Hepatic stellate cell (primary cell): ENCODE measurements at regions not wholly inside any gene's neighbourhood (a gene's known extent, or its start where the extent isn't known, plus 50 kb on each side); places are given as distances from the start of the nearest gene placed in this dataset.

Experiments used
- DNase-seq: peaks from one replicate; pipeline ENCODE4 v3.0.0; 2011; ENCODE audit warnings: low spot score

DNA sequence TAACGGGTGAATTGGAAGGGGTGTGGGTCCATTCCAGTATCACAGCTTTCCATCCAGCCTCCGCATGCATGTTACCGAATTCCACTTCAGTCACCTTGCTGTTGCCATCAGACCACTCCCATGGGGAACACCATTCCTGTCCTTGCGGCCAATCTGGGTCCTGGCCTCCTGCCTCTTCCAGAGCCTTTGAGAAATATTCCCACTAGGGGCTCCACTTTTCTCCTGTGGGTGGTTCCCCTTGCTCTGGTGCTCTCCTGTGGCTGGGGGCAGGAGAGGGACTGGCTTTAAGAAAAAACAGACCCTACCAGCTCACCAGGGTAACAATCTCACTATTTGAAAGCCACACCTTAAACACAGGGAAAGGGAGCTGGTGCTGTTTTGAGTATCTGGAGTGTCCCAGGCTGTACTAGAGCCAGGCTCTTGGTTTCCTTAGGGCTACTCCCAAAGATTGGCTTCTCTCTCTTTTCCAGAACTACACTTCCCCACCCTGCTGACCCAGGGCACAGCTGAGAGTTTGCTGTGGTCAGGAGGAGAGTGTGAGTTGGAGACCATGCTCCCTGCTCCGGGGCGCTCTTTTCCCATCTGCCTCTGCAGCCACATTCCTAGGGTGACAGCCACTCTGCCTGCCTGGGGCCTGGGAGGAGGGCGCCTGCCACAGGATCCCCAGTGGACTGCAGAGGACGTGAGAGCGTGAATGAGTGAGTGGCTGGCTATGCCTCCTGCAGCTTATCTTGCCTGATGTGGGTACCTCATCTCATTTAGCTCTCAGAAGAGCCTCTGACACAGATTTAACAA, 460.8 kb upstream of the HS6ST1 start:
- no peak for DNase-seq

DNA sequence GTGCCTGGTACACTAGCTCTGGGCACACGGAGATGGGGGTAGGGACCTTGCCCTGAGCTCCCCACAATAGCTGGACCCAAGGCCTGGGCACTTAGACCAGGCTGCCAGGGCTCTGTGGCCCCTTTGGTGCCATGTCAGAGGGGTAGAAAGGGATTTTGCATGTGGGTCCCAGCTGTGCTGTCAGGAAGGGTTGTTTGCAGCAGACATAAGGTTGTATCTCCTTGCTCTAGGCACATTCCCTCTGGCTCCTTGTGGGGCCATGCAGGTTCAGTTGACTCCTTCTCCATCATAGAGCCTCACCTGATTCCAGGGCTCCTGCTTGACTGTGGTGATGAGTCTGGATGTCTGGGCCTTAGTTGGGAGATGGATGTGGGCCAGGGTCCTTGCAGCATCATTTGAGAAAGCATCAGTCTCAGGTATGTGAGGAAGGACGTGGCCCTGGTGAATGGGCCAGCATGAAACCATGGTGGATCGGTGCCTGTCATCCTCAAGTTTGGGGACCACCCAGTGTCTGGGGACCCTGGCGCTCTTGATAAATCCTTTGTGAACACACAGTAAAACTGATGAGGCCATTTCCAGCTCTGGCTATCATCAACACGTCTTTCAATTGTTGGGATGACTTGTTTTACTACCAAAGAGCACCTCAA, 461.9 kb upstream of the HS6ST1 start:
- no peak for DNase-seq

DNA sequence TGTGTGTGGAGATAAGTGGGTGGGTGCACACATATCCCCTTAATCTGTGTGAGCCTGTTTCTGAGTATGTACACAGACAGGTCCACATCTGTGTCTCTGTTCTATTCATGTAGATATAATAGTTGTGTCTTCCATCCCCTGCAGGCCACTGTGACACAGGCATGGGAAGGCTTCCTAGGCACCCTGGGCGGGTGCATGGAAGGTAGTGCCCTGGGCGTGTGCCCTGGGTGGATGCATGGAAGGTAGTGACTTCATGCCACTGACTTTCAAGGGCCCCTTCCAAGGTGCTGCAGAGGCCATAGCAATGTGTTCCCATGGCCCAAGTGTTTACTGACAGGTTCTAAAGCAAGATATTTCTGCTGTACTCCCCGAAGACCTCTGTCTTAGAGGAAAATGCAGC, 462.5 kb upstream of the HS6ST1 start:
- no peak for DNase-seq

DNA sequence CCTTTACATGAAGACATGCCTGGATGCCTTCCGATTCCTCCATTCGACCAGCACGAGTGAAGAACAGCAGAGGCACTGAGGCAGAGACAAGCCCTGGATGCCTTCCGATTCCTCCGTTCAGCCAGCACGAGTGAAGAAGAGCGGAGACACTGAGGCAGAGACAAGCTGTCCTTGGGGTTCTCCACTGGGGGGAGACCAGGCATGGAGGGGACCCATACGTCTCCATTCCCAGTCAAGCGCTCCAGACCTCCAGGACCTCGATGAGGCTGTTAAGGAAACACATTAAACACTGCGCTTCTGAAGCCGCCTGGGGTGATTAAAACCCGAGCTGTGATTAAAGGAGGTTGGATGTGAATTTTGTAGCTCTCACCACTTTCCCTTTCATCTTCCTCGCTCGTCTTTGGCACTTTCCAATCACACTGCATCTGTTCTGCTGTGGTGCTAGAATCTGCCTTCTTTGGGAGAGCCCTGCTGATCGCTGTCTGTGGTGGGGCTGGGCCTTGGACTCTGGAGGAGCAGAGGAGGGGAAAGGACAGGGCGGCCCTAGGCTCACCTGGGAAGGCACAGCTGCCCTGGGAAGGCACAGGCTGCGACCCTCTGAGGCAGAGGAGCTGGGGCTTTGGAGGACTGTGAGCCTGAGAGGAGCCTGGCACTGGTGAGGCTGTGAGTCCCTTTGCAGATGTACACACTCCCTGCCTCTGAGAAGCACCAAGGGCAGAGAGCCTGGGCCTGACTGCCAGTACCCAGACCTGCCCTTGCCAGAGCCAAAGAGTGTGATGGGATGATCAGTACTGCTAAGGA, 463.1 kb upstream of the HS6ST1 start:
- no peak for DNase-seq

DNA sequence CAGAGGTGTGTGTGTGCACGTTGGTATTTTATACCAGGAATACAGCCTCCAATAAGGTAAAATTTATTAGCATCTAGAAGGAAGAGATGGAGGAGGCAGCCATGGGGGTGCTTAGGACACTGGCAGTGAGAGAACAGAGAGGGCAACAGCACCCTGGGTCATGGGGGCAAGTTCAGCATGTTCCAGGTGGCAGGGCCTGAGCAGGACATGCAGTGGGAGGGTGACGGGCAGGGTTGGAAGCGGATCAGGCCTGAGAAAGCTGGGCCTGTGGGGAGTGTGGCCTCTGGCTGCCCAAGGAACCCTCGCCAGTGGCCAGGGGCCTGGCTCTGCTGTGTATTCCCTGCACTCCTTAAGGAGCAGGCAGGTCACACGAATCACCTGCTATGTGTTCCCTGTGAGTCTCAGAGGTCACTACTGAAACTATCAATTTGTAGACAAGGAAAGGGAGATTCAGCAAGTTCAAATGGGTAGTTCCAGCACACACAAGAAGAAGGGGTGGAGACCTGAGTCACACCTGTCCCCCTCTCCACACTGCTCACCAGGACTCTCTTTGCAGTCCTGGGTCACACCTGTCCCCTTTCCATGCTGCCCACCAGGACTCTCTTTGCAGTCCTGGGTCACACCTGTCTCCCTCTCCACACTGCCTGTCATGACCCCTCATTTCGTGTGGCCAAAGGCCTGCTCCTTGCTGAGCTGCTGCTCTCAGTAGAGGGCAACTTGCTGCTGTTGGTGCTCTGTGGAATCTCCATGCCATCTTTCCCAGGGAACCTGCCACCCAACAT, 463.9 kb upstream of the HS6ST1 start:
- no peak for DNase-seq

DNA sequence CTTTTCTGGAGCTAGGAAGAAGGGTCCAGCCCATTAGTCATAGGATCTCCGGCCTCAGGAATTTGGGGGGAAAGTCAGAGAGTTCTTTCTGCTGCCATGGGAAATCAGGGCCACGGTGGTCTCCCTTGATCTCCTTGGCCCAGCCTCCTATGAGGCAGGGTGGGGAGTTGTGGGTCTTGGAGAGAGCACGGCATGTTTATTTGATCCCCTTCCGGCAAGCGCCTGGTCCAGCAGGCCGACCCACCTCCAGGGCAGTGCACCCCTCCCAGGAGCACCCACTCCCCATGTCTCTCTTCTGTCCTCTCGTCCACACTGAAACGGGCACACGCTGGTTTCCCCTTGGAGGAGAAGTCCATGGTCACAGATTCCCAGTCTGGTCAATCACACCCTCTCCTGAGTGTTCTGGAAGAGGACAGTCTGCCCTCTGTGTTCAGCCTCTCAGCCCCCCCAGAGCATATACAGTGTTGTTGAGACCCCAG, 464.6 kb upstream of the HS6ST1 start:
- DNase-seq, result no peak

DNA sequence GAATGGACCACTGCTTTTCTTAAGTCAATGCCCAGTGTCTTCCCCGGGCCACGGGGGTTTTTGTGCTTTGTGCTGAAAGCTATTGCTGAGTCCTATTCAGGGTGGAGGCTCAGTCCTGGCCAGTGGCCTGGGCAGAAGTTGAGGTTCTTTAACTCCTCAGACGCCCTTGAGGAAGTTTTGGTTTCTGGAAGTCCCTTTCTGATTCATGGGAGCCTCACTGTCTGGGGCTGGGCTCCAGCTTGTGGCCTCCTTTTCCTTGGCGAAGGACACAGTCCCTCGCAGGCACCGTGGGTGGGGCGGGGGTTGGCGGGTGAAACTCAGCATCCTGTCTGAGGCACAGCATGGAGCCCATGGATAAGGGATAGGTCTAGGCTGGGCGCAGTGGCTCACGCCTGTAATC, 465.2 kb upstream of the HS6ST1 start:
- no peak for DNase-seq

DNA sequence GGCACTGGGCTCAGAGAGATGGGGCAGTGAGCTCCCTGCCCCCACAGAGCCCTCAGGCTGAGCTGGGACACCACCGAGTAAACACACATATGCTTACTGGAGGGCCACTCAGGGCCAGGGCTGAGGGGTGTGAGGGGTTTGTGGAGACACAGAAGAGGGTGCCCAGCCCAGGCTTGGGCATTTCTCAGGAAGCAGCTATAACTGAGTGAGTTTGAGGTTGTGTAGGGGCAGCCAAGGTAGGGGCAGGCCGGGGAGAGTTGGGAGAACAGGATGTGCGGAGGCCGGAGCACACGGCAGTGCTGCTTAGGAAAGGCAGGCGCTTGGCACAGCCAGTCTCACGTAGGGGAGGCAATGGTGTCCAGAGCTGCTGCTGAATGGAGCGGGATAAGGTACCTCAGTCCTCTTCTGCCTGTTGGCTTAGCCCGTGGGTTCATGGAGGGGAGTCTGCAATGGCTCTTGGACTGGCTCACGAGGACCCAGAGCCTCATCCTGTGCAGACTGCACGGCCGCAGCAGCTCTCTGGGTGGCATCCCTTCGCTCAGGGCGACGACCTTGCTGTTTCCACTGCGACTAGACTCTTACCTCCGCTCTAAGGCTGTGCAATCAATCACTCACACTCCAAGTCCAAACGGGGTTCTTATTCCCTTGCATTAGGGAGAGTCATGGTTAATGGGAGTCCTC, 466.1 kb upstream of the HS6ST1 start:
- no peak for DNase-seq

DNA sequence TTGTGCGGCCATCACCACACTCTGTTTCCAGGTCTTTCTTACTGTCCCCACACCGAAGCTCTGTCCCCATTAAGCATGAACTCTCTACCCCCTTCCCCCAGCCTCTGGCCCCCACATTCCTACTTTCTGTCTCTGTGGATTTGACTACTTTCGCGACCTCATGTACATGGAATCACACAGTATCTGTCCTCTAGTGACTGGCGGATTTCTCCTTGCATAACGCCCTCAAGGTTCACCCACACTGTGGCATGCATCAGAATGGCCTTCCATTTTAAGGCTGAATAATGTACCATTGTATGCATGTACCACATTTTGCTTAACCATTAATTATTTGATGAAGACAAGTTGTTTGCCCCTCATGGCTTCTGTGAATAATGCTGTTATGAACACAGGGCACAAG, 467.6 kb upstream of the HS6ST1 start:
- no peak for DNase-seq

DNA sequence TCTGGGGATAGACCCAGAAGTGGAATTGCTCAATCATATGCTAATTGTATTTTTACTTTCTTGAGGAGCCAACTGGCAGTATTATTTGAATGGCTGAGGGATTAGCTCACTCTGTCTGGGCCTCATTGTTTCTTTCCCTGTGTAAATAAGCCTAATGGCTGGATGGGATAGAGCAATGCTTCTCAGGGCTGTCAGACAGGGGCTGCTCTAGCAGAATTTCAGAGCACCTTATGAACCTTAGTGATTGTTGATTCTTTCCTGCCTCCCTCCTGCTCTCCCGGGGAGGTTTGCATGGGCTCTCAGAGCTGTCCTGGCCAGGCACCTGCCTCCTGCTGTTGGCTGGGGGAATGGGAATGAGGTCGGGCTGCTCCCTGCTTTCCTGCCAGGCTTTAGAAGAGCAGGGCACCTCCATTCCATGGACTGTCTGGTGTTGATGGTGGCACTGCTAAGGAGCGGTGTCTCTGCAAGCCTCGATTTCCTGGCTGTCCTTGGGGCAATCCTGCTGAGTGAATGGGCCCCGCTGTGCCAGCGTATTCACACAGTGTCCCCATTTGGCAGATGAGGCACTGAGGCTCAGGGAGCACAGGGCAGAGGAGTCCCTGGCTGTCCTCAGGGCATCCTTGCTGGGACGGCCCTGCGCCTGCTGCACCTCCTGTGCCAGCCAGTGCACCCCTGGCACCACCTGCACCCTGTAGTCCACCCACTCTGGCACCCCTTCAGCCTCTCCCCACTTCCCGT, 468.2 kb upstream of the HS6ST1 start:
- no peak for DNase-seq

DNA sequence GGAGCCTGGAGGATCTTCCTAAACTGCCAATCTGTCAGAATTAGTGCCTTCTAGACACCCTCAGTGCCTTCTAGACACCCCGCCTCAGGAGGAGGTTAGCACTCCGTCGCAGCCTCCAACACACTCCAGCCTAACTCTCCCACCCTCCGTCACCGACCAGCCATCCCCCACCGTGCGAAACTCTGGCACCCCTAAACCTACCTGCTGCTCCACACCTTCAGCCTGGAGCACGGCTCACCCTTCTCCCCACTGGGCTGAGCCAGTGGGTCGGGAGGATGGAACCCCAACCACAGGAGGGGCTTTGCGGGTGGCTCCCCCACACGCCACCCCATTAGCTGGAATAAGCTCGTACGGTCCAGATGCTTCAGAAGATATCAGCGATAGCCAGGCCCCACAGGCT, 468.9 kb upstream of the HS6ST1 start:
- DNase-seq, result no peak

DNA sequence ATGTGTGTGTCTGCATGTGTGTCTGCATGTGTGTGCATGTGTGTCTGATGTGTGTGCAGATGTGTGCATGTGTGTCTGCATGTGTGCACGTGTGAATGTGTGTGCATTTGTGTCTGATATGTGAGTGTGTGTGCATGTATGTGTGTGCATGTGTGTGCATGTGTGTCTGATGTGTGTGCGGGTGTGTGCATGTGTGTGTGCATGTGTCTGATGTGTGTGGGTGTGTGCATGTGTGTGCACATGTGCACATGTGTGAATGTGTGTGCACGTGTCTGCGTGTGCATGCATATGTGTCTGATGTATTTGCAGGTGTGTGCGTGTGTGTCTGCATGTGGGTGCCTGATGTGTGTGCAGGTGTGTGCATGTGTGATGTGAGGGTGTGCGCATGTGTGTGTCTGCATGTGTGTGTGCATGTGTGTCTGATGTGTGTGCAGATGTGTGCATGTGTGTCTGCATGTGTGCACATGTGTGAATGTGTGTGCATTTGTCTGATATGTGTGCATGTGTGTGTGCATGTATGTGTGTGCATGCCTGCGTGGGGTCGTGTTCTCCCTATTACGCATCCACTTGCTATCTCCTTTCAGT, 470.1 kb upstream of the HS6ST1 start:
- DNase-seq, result no peak

DNA sequence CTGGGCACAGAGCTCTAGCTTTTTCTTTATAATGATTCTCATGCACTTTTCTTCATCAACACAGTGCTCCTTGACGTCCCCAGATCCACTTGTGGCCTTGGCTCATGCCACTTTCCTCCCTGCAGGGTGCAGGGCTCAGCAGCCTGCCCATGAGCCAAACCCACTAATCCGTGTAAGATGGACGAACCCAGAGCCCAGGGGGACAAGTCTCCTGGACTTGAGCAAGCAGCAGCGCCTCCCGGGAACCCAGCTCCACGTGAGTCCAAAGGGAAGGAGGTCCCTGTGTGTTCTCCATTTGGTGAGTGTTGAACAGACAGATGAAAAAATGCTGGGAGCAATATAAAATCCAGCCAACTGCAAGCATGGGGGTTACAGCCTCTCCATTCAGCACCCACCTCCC, 470.6 kb upstream of the HS6ST1 start:
- DNase-seq, result no peak

DNA sequence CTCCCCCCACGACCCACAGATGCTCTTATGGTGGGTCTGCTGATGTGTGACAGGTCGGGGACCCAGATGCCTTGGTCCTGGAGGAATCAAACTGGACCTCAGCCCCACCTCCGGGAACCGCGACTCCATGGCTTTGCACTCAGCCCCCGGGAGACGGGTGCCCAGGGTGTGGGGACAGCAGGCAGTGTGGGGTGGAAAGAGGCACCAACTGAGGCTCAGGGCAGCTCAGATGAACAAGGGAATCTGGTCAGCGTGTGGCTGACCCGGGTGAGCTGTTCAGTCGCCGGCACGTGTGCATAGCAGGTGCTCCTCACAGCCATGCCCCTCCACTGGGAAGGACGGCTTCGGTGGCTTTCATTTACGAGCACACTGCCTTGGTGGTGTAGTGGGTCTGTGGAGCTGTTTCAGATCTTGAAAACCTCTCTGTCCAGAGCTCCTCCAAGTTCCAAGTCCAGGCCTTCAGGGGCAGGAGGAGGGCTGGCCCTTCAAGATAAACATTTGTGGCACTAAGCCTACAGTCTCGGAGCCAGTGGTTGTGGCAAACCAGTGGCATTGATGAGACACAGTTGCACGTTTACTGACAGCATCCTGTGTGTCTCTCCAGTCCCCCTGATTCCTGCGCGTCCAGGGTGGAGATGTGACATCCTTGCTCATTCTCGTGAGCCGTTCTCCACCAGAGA, 471.2 kb upstream of the HS6ST1 start:
- DNase-seq, result no peak

DNA sequence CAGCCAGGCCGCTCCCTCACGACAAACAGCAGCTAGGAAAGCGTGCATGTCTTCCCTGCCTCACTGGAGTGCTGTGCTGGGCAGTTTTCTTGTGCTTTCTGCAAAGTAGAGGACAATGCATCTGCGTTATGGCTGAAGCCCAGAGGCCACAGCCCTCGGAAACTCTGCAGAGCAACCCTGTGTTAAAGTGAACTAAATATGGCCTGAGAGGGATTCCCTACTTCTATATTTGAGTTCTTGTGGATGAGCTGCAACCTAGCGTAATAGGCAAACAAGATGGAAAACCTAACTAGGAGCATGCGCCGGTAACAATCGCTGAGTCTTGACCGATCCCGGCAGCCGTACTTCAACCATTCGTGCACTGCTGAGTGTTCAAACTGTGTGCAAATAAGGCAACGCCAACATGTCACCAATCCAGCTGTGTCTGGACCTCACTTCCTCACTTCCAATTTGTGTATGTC, 471.9 kb upstream of the HS6ST1 start:
- no peak for DNase-seq

DNA sequence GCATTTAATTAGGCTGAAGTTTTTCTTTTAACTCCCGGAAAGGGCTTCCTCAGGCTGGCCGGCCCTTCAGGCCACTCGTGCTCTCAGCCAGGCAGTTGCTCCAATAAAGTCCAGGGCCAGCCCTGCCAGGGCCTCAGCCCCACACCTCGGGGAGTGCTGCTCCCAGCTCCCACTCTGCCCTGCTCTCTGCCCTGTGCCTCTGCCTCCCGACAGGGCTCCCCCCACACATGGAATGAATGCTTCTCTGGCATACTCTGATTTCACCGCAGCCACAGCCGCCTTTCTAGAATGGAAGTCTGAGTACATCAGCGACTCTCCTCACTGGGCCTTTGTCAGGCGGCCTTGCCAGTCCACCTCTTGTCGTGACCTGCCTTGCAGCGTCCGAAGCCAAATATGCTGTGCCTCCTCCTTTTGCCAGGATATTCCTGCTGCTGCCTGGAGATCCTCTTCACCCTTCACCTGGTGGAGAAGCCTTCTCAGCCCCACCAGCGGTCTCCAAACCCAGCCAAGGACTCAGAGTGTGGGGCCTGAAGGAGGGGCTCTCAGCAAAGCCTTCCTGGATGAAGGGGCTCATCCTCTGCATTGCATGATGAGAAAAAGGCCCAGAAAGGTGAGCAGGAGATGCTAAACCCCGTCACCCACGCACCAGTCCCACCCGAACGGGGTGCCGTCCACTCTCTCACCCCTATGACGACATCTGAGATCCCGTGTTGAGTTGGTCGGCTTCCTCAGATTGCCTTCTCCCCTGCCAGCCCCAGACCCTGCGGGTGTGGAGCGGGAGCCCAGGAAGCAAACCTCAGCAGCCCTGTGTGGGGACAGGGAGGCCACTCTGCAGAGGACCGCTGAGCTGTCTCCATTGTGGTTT, 472.7 kb upstream of the HS6ST1 start:
- DNase-seq, result no peak

DNA sequence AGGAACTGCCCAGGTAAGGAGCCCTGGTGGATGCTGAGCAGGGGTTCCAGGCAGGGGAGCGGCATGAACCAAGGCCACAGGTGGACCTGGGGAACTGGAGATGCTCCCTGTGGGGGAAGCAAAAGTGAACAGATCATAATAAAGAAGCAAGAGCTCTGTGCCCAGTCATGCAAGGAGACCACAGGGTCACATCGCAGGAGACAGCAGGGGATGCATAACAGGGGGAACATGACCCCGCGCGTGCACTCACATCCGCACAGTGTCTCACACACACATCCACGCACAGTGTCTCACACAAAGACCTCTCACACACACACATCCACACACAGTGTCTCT, 473.3 kb upstream of the HS6ST1 start:
- DNase-seq, result no peak

DNA sequence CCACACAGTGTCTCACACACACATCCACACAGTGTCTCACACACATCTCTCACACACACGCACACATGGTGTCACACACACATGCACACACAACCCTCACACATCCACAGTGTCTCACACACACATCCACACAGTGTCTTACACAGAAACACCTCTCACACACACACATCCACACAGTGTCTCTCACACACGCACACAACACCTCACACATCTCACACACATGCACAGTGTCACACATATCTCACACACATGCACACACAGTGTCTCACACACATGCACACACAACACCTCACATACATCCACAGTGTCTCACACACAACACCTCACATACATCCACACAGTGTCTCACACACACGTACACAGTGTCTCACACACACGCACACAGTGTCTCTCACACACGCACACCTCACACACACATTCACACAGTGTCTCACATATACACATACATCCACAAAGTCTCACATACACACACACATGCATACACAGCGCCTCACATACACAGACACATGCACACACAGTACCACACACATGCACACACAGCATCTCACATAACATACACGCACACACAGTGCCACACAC, 473.9 kb upstream of the HS6ST1 start:
- DNase-seq, result no peak

DNA sequence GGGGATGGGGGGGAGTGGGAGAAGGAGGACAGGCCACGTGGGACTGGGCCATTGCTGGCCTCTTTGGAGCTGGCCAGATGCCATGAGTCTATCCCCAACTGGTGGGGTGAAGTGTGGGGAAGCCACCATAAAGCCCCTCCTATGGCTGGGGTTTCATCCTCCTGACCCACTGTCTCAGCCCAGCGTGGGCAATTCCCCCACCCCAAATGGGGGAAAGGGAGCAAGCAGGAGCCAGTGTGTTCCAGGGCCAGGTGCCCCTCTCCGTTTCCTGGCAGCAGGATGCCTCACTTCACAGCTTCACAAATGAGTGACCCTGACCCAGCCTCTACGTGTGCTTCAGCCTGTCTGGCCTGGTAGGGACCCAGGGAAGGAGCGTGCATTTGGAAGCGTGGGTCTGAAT, 474.7 kb upstream of the HS6ST1 start:
- no peak for DNase-seq
